Ascending aorta (tissue), 2 donors: ENCODE measurements at regions not wholly inside any gene's neighbourhood (a gene's known extent, or its start where the extent isn't known, plus 50 kb on each side); places are given as distances from the start of the nearest gene placed in this dataset.
"Not testable (repeated sequence)": the region's sequence is repeated elsewhere in the genome, so short reads cannot be mapped to it uniquely, and the experiment has no call there.

Experiments
- DNase-seq, 2 donors: peaks; one replicate each; pipeline ENCODE4 v3.0.0-alpha.2; 2019; ENCODE audit warnings: low spot score in 2 of 2
- H3K27ac ChIP-seq, 2 donors: fragments of 200-600 bp; sonication (generic); one replicate each; pipeline ENCODE4 v1.5.1; 2016 to 2017; ENCODE audit warnings: mild to moderate bottlenecking in 1 of 2
- H3K27me3 ChIP-seq: fragments of 200-600 bp; sonication (generic); one replicate; pipeline ENCODE4 v1.5.1; 2017
- H3K36me3 ChIP-seq, 2 donors: fragments of 200-600 bp; sonication (generic); one replicate each; pipeline ENCODE4 v1.5.1; 2016
- H3K4me1 ChIP-seq, 2 donors: fragments of 200-600 bp; sonication (generic); one replicate each; pipeline ENCODE4 v1.5.1; 2016 to 2017; ENCODE audit warnings: mild to moderate bottlenecking in 1 of 2
- H3K4me3 ChIP-seq, 2 donors: fragments of 200-600 bp; sonication (generic); one replicate each; pipeline ENCODE4 v1.5.1; 2016 to 2017; ENCODE audit warnings: mild to moderate bottlenecking in 1 of 2
- H3K9me3 ChIP-seq, 2 donors: fragments of 200-600 bp; sonication (generic); one replicate each; pipeline ENCODE4 v1.5.1; 2016
- CTCF ChIP-seq, 3 experiments: fragments of 200-600 bp in 2 of 3; fragments of 450-650 bp in 1 of 3; sonication (generic) in 2 of 3; IDR thresholded peaks; one replicate each; pipeline ENCODE4 v1.5.1; 2016 to 2019; ENCODE audit warnings: antibody characterized with exemption in 3 of 3, mild to moderate bottlenecking in 1 of 3, moderate library complexity in 1 of 3
- intact Hi-C: fragments of 100-400 bp; cut with DNase I; formaldehyde crosslinking; loops from one replicate; pipeline ENCODE4 v1.15.1; 2023

- Histone ChIP-seq H3K27me3 (no peaks in the 10 kb centered on the region), H3K36me3 (no peaks in the 10 kb centered on the region), H3K27ac (no peak overlapping the region), H3K4me1 (no peaks in the 10 kb centered on the region), H3K9me3 (no peaks in the 10 kb centered on the region), H3K4me3 (no peak overlapping the region)
- no peak for DNase-seq
- TF ChIP-seq CTCF (IDR thresholded peaks at IDR 0.05): no peak
- intact Hi-C loops: no loop called here
Observed at GRCh38 chr5:98365126-98365525, 408.3 kb upstream of the RGMB start.

- Histone ChIP-seq H3K36me3 (no peaks in the 10 kb centered on the region), H3K4me1 (no peaks in the 10 kb centered on the region), H3K27me3 (no peaks in the 10 kb centered on the region), H3K27ac (no peak overlapping the region), H3K9me3 (no peaks in the 10 kb centered on the region), H3K4me3 (no peak overlapping the region)
- intact Hi-C loops: no loop called here
- DNase-seq: no peak
- no peak for TF ChIP-seq CTCF (IDR thresholded peaks at IDR 0.05)
Observed at GRCh38 chr5:98368141-98368540, 405.3 kb upstream of the RGMB start.

- Histone ChIP-seq H3K27ac (no peak overlapping the region), H3K4me3 (no peak overlapping the region), H3K4me1 (no peaks in the 10 kb centered on the region), H3K9me3 (no peaks in the 10 kb centered on the region), H3K27me3 (no peaks in the 10 kb centered on the region), H3K36me3 (no peaks in the 10 kb centered on the region)
- no peak for TF ChIP-seq CTCF (IDR thresholded peaks at IDR 0.05)
- no peak for DNase-seq
- intact Hi-C loops: no loop called here
Observed at GRCh38 chr5:98372351-98372750, 401.1 kb upstream of the RGMB start.

GRCh38 chr5:98391921-98392625 is 381.4 kb upstream of the RGMB start:
- Histone ChIP-seq H3K4me3 (no peak overlapping the region), H3K4me1 (no peaks in the 10 kb centered on the region), H3K27me3 (no peaks in the 10 kb centered on the region), H3K36me3 (no peaks in the 10 kb centered on the region), H3K27ac (no peak overlapping the region), H3K9me3 (no peaks in the 10 kb centered on the region)
- TF ChIP-seq CTCF (IDR thresholded peaks at IDR 0.05): no peak
- no peak for DNase-seq
- intact Hi-C loops: no loop called here

- H3K9me3 ChIP-seq, H3K4me1 ChIP-seq, H3K4me3 ChIP-seq, H3K27ac ChIP-seq, H3K27me3 ChIP-seq, H3K36me3 ChIP-seq, DNase-seq, intact Hi-C loops: not testable (repeated sequence)
Observed at GRCh38 chr5:98393205-98393604, 380.3 kb upstream of the RGMB start.

GRCh38 chr5:98397081-98397480 is 376.4 kb upstream of the RGMB start:
- H3K4me1 ChIP-seq: no peaks in the 10 kb centered on the region
- no peaks in the 10 kb centered on the region for H3K9me3 ChIP-seq
- DNase-seq: no peak
- no peak overlapping the region for H3K27ac ChIP-seq
- intact Hi-C loops: no loop called here
- no peaks in the 10 kb centered on the region for H3K36me3 ChIP-seq
- H3K4me3 ChIP-seq: no peak overlapping the region
- TF ChIP-seq CTCF (IDR thresholded peaks at IDR 0.05): no peak
- H3K27me3 ChIP-seq: no peaks in the 10 kb centered on the region
